GM12875 (cell line): ENCODE measurements at regions not wholly inside any gene's neighbourhood (a gene's known extent, or its start where the extent isn't known, plus 50 kb on each side); places are given as distances from the start of the nearest gene placed in this dataset.

Source experiments
- H3K4me3 ChIP-seq: one replicate; pipeline ENCODE4 v1.5.1; 2011; ENCODE audit warnings: low read depth, low read length, control low read depth
- CTCF ChIP-seq: IDR thresholded peaks from 2 replicates; pipeline ENCODE4 v1.5.1; 2011; ENCODE audit warnings: low read depth, mild to moderate bottlenecking, control low read depth, inconsistent platforms, low read length, moderate library complexity, borderline replicate concordance; ENCODE audit not compliant: insufficient read depth

GRCh38 chr11:105553025-105553424 lies 56.8 kb upstream of the GRIA4 start:
- no peak for TF ChIP-seq CTCF
- no peak overlapping the region for H3K4me3 ChIP-seq

GRCh38 chr11:105548359-105548758 lies 61.5 kb upstream of the GRIA4 start:
- TF ChIP-seq CTCF, result no peak
- no peak overlapping the region for H3K4me3 ChIP-seq

- TF ChIP-seq CTCF, result no peak
- no peak overlapping the region for H3K4me3 ChIP-seq
Observed at GRCh38 chr11:105538588-105538987, 71.3 kb upstream of the GRIA4 start.

GRCh38 chr11:105537531-105537930 lies 72.3 kb upstream of the GRIA4 start:
- no peak for TF ChIP-seq CTCF
- no peak overlapping the region for H3K4me3 ChIP-seq

GRCh38 chr11:105524286-105524685 lies 85.6 kb upstream of the GRIA4 start:
- H3K4me3 ChIP-seq, result no peak overlapping the region
- no peak for TF ChIP-seq CTCF

GRCh38 chr11:105520706-105521345 lies 89.0 kb upstream of the GRIA4 start:
- no peak overlapping the region for H3K4me3 ChIP-seq

More at GRCh38 chr11:105520706-105521345, 89.0 kb upstream of the GRIA4 start:
- no peak for TF ChIP-seq CTCF
